GM12878 (cell line): ENCODE measurements at regions not wholly inside any gene's neighbourhood (a gene's known extent, or its start where the extent isn't known, plus 50 kb on each side); places are given as distances from the start of the nearest gene placed in this dataset.

Source experiments
- BRCA1 ChIP-seq: IDR thresholded peaks from 2 replicates; pipeline ENCODE4 v1.6.1; 2011; ENCODE audit warnings: low read depth, low read length, improper control_type of control experiment
- HCFC1 ChIP-seq: fragments of 150-350 bp; IDR thresholded peaks from 2 replicates; pipeline ENCODE4 v1.6.1; 2014; ENCODE audit warnings: low read length
- MEF2A ChIP-seq: IDR thresholded peaks from 2 replicates; pipeline ENCODE4 v1.6.1; 2011; ENCODE audit warnings: low read depth, mild to moderate bottlenecking, low read length, moderate library complexity; ENCODE audit not compliant: insufficient read depth
- MTA2 ChIP-seq: fragments of 450-650 bp; IDR thresholded peaks from 2 replicates; pipeline ENCODE4 v1.6.1; 2016; ENCODE audit warnings: low read depth, mild to moderate bottlenecking, moderate library complexity
- MXI1 ChIP-seq: fragments of 150-350 bp; IDR thresholded peaks from 2 replicates; pipeline ENCODE4 v1.6.1; 2011; ENCODE audit warnings: low read depth, mild to moderate bottlenecking, inconsistent platforms, low read length, improper control_type of control experiment
- NR2F1 ChIP-seq: fragments of 450-650 bp; conservative IDR thresholded peaks from 2 replicates; pipeline ENCODE4 v1.6.1; 2017; ENCODE audit warnings: mild to moderate bottlenecking
- NRF1 ChIP-seq: conservative IDR thresholded peaks from 2 replicates; pipeline ENCODE4 v1.6.1; 2011; ENCODE audit warnings: mild to moderate bottlenecking, low read depth, low read length, improper control_type of control experiment
- POU2F2 ChIP-seq: IDR thresholded peaks from 3 replicates; pipeline ENCODE4 v1.6.1; 2011; ENCODE audit warnings: low read depth, mild to moderate bottlenecking, low read length, borderline replicate concordance
- RAD21 ChIP-seq: IDR thresholded peaks from 2 replicates; pipeline ENCODE4 v1.6.1; 2011; ENCODE audit warnings: mild to moderate bottlenecking, low read depth, low read length, moderate library complexity; ENCODE audit not compliant: insufficient read depth
- RBBP5 ChIP-seq: fragments of 200-600 bp; sonication (generic); conservative IDR thresholded peaks from 2 replicates; pipeline ENCODE4 v1.6.1; 2016
- RUNX3 ChIP-seq: IDR thresholded peaks from 2 replicates; pipeline ENCODE4 v1.6.1; 2012; ENCODE audit warnings: low read length, inconsistent platforms
- SMAD1 ChIP-seq: fragments of 450-650 bp; IDR thresholded peaks from 2 replicates; pipeline ENCODE4 v1.6.1; 2018; ENCODE audit warnings: mild to moderate bottlenecking, low read depth; ENCODE audit not compliant: partially characterized antibody
- SUZ12 ChIP-seq: fragments of 200-600 bp; sonication (generic); IDR thresholded peaks from one replicate; pipeline ENCODE4 v1.6.1; 2018; ENCODE audit warnings: antibody characterized with exemption, mild to moderate bottlenecking; ENCODE audit not compliant: unreplicated experiment
- TAF1 ChIP-seq: IDR thresholded peaks from 2 replicates; pipeline ENCODE4 v1.6.1; 2011; ENCODE audit warnings: mild to moderate bottlenecking, low read depth, low read length, borderline replicate concordance
- TCF7 ChIP-seq: IDR thresholded peaks from 2 replicates; pipeline ENCODE4 v1.6.1; 2014; ENCODE audit warnings: antibody characterized with exemption, borderline replicate concordance
- ZBTB11 ChIP-seq: fragments of 450-650 bp; formaldehyde crosslinking; IDR thresholded peaks from 2 replicates; pipeline ENCODE4 v1.5.0; 2022; ENCODE audit warnings: mild to moderate bottlenecking, missing genetic modification characterization
- ZNF207 ChIP-seq: fragments of 450-650 bp; IDR thresholded peaks from 2 replicates; pipeline ENCODE4 v1.6.1; 2014; ENCODE audit warnings: antibody characterized with exemption, mild to moderate bottlenecking, borderline replicate concordance
- ZNF384 ChIP-seq: IDR thresholded peaks from 2 replicates; pipeline ENCODE4 v1.6.1; 2012; ENCODE audit warnings: low read depth, mild to moderate bottlenecking, low read length, improper control_type of control experiment, borderline replicate concordance
- TF ChIP-seq, protein P1 (sequence below): fragments of 450-650 bp; IDR thresholded peaks from 2 replicates; pipeline ENCODE4 v1.6.1; 2016; ENCODE audit warnings: mild to moderate bottlenecking
- TF ChIP-seq, protein P2 (sequence below): fragments of 450-650 bp; formaldehyde crosslinking; IDR thresholded peaks from 2 replicates; pipeline ENCODE4 v1.4.0; 2022; ENCODE audit warnings: mild to moderate bottlenecking, moderate library complexity
- TF ChIP-seq, protein P3 (sequence below): fragments of 450-650 bp; IDR thresholded peaks from 2 replicates; pipeline ENCODE4 v1.6.1; 2017; ENCODE audit warnings: antibody characterized with exemption, mild to moderate bottlenecking, moderate library complexity

GRCh38 chr13:79227418-79227817, 178.6 kb downstream of the RBM26 start (continued):
- TF ChIP-seq, protein P1, sequence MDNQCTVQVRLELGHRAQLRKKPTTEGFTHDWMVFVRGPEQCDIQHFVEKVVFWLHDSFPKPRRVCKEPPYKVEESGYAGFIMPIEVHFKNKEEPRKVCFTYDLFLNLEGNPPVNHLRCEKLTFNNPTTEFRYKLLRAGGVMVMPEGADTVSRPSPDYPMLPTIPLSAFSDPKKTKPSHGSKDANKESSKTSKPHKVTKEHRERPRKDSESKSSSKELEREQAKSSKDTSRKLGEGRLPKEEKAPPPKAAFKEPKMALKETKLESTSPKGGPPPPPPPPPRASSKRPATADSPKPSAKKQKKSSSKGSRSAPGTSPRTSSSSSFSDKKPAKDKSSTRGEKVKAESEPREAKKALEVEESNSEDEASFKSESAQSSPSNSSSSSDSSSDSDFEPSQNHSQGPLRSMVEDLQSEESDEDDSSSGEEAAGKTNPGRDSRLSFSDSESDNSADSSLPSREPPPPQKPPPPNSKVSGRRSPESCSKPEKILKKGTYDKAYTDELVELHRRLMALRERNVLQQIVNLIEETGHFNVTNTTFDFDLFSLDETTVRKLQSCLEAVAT: no peak
- TF ChIP-seq POU2F2 (no peak), SMAD1 (no peak), ZNF207 (no peak), ZBTB11 (CRISPR knock-in tag) (no peak), SUZ12 (no peak), RBBP5 (no peak), HCFC1 (no peak), BRCA1 (no peak), TAF1 (no peak), ZNF384 (no peak; the same call in 1 of the 2 replicates), RAD21 (0 out of 2 replicates have a peak, but pooled peaks have one; percentile 7), TCF7 (peak; percentile 41; the same call in 1 of the 2 replicates), RUNX3 (peak; percentile 71), MTA2 (peak; percentile 78), MEF2A (0 out of 2 replicates have a peak, but pooled peaks have one; percentile 34), MXI1 (no peak), NRF1 (no peak), NR2F1 (no peak)
- TF ChIP-seq, protein P2, sequence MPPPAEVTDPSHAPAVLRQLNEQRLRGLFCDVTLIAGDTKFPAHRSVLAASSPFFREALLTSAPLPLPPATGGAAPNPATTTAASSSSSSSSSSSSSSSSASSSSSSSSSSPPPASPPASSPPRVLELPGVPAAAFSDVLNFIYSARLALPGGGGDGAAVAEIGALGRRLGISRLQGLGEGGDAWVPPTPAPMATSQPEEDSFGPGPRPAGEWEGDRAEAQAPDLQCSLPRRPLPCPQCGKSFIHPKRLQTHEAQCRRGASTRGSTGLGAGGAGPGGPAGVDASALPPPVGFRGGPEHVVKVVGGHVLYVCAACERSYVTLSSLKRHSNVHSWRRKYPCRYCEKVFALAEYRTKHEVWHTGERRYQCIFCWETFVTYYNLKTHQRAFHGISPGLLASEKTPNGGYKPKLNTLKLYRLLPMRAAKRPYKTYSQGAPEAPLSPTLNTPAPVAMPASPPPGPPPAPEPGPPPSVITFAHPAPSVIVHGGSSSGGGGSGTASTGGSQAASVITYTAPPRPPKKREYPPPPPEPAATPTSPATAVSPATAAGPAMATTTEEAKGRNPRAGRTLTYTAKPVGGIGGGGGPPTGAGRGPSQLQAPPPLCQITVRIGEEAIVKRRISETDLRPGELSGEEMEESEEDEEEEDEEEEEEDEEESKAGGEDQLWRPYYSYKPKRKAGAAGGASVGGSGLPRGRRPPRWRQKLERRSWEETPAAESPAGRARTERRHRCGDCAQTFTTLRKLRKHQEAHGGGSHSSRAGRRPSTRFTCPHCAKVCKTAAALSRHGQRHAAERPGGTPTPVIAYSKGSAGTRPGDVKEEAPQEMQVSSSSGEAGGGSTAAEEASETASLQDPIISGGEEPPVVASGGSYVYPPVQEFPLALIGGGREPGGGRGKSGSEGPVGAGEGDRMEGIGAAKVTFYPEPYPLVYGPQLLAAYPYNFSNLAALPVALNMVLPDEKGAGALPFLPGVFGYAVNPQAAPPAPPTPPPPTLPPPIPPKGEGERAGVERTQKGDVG: no peak
- TF ChIP-seq, protein P3, sequence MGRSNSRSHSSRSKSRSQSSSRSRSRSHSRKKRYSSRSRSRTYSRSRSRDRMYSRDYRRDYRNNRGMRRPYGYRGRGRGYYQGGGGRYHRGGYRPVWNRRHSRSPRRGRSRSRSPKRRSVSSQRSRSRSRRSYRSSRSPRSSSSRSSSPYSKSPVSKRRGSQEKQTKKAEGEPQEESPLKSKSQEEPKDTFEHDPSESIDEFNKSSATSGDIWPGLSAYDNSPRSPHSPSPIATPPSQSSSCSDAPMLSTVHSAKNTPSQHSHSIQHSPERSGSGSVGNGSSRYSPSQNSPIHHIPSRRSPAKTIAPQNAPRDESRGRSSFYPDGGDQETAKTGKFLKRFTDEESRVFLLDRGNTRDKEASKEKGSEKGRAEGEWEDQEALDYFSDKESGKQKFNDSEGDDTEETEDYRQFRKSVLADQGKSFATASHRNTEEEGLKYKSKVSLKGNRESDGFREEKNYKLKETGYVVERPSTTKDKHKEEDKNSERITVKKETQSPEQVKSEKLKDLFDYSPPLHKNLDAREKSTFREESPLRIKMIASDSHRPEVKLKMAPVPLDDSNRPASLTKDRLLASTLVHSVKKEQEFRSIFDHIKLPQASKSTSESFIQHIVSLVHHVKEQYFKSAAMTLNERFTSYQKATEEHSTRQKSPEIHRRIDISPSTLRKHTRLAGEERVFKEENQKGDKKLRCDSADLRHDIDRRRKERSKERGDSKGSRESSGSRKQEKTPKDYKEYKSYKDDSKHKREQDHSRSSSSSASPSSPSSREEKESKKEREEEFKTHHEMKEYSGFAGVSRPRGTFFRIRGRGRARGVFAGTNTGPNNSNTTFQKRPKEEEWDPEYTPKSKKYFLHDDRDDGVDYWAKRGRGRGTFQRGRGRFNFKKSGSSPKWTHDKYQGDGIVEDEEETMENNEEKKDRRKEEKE: no peak
